KMS-11 (cell line): ENCODE measurements at regions not wholly inside any gene's neighbourhood (a gene's known extent, or its start where the extent isn't known, plus 50 kb on each side); places are given as distances from the start of the nearest gene placed in this dataset.

Source experiments
- H2AFZ ChIP-seq: fragments of 200-600 bp; sonication (generic); 2 replicates; pipeline ENCODE4 v1.6.1; 2016; ENCODE audit warnings: antibody characterized with exemption, mixed run types, low read depth
- H3K27ac ChIP-seq: fragments of 200-600 bp; sonication (generic); 2 replicates; pipeline ENCODE4 v1.6.1; 2016; ENCODE audit warnings: mild to moderate bottlenecking, mixed run types
- H3K27me3 ChIP-seq: fragments of 200-600 bp; sonication (generic); 2 replicates; pipeline ENCODE4 v1.6.1; 2017; ENCODE audit warnings: mild to moderate bottlenecking, low read depth, mixed run types, moderate library complexity; ENCODE audit not compliant: insufficient read depth
- H3K36me3 ChIP-seq: fragments of 200-600 bp; sonication (generic); 2 replicates; pipeline ENCODE4 v1.6.1; 2017; ENCODE audit warnings: mild to moderate bottlenecking, mixed run types; ENCODE audit not compliant: insufficient read depth
- H3K4me1 ChIP-seq: fragments of 200-600 bp; sonication (generic); 2 replicates; pipeline ENCODE4 v1.6.1; 2016; ENCODE audit warnings: mild to moderate bottlenecking, low read depth, mixed run types; ENCODE audit not compliant: poor library complexity, severe bottlenecking
- H3K4me2 ChIP-seq: fragments of 200-600 bp; sonication (generic); 2 replicates; pipeline ENCODE4 v1.7.0; 2016; ENCODE audit warnings: mild to moderate bottlenecking, mixed run types
- H3K4me3 ChIP-seq: fragments of 200-600 bp; sonication (generic); IDR thresholded peaks from 2 replicates; pipeline ENCODE4 v1.6.1; 2017; ENCODE audit warnings: low read depth, low read length, mixed read lengths; ENCODE audit not compliant: insufficient read depth
- H3K79me2 ChIP-seq: fragments of 200-600 bp; sonication (generic); 2 replicates; pipeline ENCODE4 v1.6.1; 2016; ENCODE audit warnings: low read depth, mixed run types; ENCODE audit not compliant: insufficient read depth
- H3K9ac ChIP-seq: fragments of 200-600 bp; sonication (generic); 2 replicates; pipeline ENCODE4 v1.6.1; 2016; ENCODE audit warnings: mild to moderate bottlenecking, mixed run types
- H4K20me1 ChIP-seq: fragments of 200-600 bp; sonication (generic); 2 replicates; pipeline ENCODE4 v1.6.1; 2016; ENCODE audit warnings: mild to moderate bottlenecking, mixed run types; ENCODE audit not compliant: insufficient read depth
- CTCF ChIP-seq: fragments of 200-600 bp; sonication (generic); conservative IDR thresholded peaks from 2 replicates; pipeline ENCODE4 v1.6.1; 2017; ENCODE audit warnings: low read depth, mild to moderate bottlenecking, antibody characterized with exemption, low read length, moderate library complexity, mixed read lengths

- H3K27me3 ChIP-seq: no peaks in the 10 kb centered on the region
- no peaks in the 10 kb centered on the region for H3K79me2 ChIP-seq
- H3K36me3 ChIP-seq: no peaks in the 10 kb centered on the region
Observed at GRCh38 chr1:95503278-95504030, 269.4 kb downstream of the RWDD3 start.

DNA sequence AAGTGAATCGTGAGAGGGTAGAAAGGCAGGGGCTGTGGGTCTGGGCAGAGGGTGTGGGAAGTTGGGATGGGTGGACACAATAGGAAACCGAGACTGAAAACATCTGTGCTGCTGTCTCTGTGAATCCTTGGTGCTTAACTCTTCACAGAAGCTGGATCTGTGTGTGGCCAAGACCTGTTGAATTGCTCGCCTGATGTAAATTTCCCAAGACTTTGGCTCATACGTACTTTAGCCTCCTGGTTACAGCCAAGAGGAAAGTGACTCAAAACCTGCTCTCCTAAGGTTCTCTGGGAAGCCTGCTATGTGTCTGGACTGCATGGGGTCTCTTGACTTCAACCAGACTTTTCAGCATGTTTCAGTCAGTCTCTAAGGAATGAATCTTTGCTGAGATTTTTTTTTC, 270.3 kb downstream of the RWDD3 start:
- H3K9ac ChIP-seq: no peak overlapping the region
- H3K79me2 ChIP-seq: no peaks in the 10 kb centered on the region
- no peaks in the 10 kb centered on the region for H3K4me1 ChIP-seq
- no peaks in the 10 kb centered on the region for H3K27me3 ChIP-seq
- H3K4me2 ChIP-seq: no peak overlapping the region
- no peaks in the 10 kb centered on the region for H4K20me1 ChIP-seq
- no peak overlapping the region for H2AFZ ChIP-seq
- TF ChIP-seq CTCF: no peak
- no peaks in the 10 kb centered on the region for H3K36me3 ChIP-seq
- H3K4me3 ChIP-seq: no peak overlapping the region
- no peak overlapping the region for H3K27ac ChIP-seq

More at GRCh38 chr1:95503278-95504030, 269.4 kb downstream of the RWDD3 start:
- Histone ChIP-seq H3K4me3 (no peak overlapping the region), H3K27ac (no peak overlapping the region), H3K4me2 (no peak overlapping the region), H4K20me1 (no peaks in the 10 kb centered on the region), H3K4me1 (no peaks in the 10 kb centered on the region), H2AFZ (no peak overlapping the region), H3K9ac (no peak overlapping the region)
- TF ChIP-seq CTCF: no peak

DNA sequence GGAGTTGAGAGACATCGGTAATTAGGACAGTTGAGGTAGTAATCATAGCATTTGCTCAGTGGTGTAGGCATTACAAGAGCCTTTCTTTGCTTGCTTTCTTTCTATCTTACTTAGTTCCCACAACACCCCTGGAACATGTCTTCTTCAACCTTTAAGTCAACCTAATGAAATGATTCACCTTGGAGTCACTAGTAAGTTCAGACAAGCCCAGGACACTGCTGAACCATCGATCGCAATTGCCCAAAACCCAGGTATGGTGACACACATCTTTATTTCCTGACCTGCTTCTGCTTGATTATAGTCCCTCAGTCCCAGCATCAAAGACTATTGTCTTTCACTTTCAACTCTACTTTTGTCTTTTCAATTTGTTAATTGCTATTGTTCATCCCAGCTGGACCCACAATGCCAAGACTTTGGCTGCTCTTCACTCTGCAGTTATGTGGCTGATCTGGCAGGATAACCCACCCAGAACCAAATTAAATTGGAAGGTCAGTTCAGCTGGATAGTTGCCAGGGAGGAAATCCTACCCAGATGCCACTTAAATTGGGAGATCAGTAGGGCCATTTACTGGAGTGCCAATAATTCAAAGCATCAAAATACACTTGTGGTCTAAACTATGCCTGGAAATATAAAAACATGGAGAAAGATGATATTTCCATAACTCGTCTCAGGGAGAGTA, 272.9 kb downstream of the RWDD3 start:
- no peak overlapping the region for H3K4me2 ChIP-seq
- no peak overlapping the region for H3K27ac ChIP-seq
- no peak for TF ChIP-seq CTCF
- no peaks in the 10 kb centered on the region for H3K27me3 ChIP-seq
- H3K9ac ChIP-seq: no peak overlapping the region
- no peaks in the 10 kb centered on the region for H4K20me1 ChIP-seq
- no peak overlapping the region for H2AFZ ChIP-seq
- no peaks in the 10 kb centered on the region for H3K79me2 ChIP-seq
- H3K36me3 ChIP-seq: no peaks in the 10 kb centered on the region
- H3K4me3 ChIP-seq: no peak overlapping the region
- no peaks in the 10 kb centered on the region for H3K4me1 ChIP-seq

GRCh38 chr1:95509989-95510388, 276.0 kb downstream of the RWDD3 start:
- H3K27ac ChIP-seq: no peak overlapping the region
- no peaks in the 10 kb centered on the region for H3K27me3 ChIP-seq
- H3K9ac ChIP-seq: no peak overlapping the region
- H3K4me2 ChIP-seq: no peak overlapping the region
- no peak for TF ChIP-seq CTCF
- no peak overlapping the region for H3K4me3 ChIP-seq
- H2AFZ ChIP-seq: no peak overlapping the region
- H4K20me1 ChIP-seq: no peaks in the 10 kb centered on the region
- no peaks in the 10 kb centered on the region for H3K36me3 ChIP-seq
- no peaks in the 10 kb centered on the region for H3K4me1 ChIP-seq
- no peaks in the 10 kb centered on the region for H3K79me2 ChIP-seq
